ENCODE measurements at regions not wholly inside any gene's neighbourhood (a gene's known extent, or its start where the extent isn't known, plus 50 kb on each side); places are given as distances from the start of the nearest gene placed in this dataset.
"Not testable (repeated sequence)": the region's sequence is repeated elsewhere in the genome, so short reads cannot be mapped to it uniquely, and the experiment has no call there.

GRCh38 chr9:6101725-6102124 lies 86.3 kb upstream of the RANBP6 start:
- H3K36me3 ChIP-seq (ENCODE audit: control insufficient read depth in 2 of 2, insufficient read depth in 1 of 2, low read length in 2 of 2); H3K4me3 ChIP-seq (ENCODE audit: low read depth, low read length); H3K27ac ChIP-seq (ENCODE audit: extremely low read depth, low read depth, low read length); H3K9me3 ChIP-seq (ENCODE audit: control insufficient read depth, insufficient read depth, low read depth, low read length); H3K4me1 ChIP-seq (ENCODE audit: control insufficient read depth, insufficient read depth, low read length); POLR2A ChIA-PET; CTCF ChIA-PET: not testable (repeated sequence)
- TF ChIP-seq ZNF157 (tag by site-specific recombination; IDR thresholded peaks at IDR 0.05): peak; percentile 93

- POLR2A ChIA-PET; H3K4me1 ChIP-seq (ENCODE audit: control insufficient read depth, insufficient read depth, low read length); H3K36me3 ChIP-seq (ENCODE audit: control insufficient read depth in 2 of 2, insufficient read depth in 1 of 2, low read length in 2 of 2); CTCF ChIA-PET; H3K9me3 ChIP-seq (ENCODE audit: control insufficient read depth, insufficient read depth, low read depth, low read length); H3K27ac ChIP-seq (ENCODE audit: extremely low read depth, low read depth, low read length); H3K4me3 ChIP-seq (ENCODE audit: low read depth, low read length): not testable (repeated sequence)
Measured at GRCh38 chr9:6099346-6099745, 83.9 kb upstream of the RANBP6 start.

- ChIA-PET CTCF (interaction anchor here (1.1 kb wide), 1 partner anchor 8 kb away, joined by 3 read pairs; no protein-coding TSS in a partner anchor), POLR2A (no interaction called here)
- Histone ChIP-seq H3K36me3 (ENCODE audit: control insufficient read depth in 2 of 2, insufficient read depth in 1 of 2, low read length in 2 of 2) (no peaks in the 10 kb centered on the region), H3K27ac (ENCODE audit: extremely low read depth, low read depth, low read length) (no peak overlapping the region), H3K4me1 (ENCODE audit: control insufficient read depth, insufficient read depth, low read length) (no peaks in the 10 kb centered on the region), H3K4me3 (ENCODE audit: low read depth, low read length) (no peak overlapping the region), H3K9me3 (ENCODE audit: control insufficient read depth, insufficient read depth, low read depth, low read length) (no peaks in the 10 kb centered on the region)
- TF ChIP-seq ZFHX2 (tag by site-specific recombination; conservative IDR thresholded peaks at IDR 0.05) (no peak), ZNF24 (tag by site-specific recombination; IDR thresholded peaks at IDR 0.05) (no peak), ZSCAN5A (tag by site-specific recombination; IDR thresholded peaks at IDR 0.05) (no peak), ZNF311 (tag by site-specific recombination; IDR thresholded peaks at IDR 0.05; ENCODE audit: borderline replicate concordance) (no peak)
Measured at GRCh38 chr9:6098431-6098830, 83.0 kb upstream of the RANBP6 start.

GRCh38 chr9:6096821-6097220 lies 81.4 kb upstream of the RANBP6 start:
- no peaks in the 10 kb centered on the region for H3K36me3 ChIP-seq (ENCODE audit: control insufficient read depth in 2 of 2, insufficient read depth in 1 of 2, low read length in 2 of 2)
- no peaks in the 10 kb centered on the region for H3K4me1 ChIP-seq (ENCODE audit: control insufficient read depth, insufficient read depth, low read length)
- no peaks in the 10 kb centered on the region for H3K9me3 ChIP-seq (ENCODE audit: control insufficient read depth, insufficient read depth, low read depth, low read length)
- no peak overlapping the region for H3K4me3 ChIP-seq (ENCODE audit: low read depth, low read length)
- TF ChIP-seq ZSCAN23 (tag by site-specific recombination; IDR thresholded peaks at IDR 0.05) (no peak), ZSCAN18 (tag by site-specific recombination; IDR thresholded peaks at IDR 0.05) (no peak), ZFP3 (tag by site-specific recombination; IDR thresholded peaks at IDR 0.05; ENCODE audit: low read depth) (no peak), ZNF416 (tag by site-specific recombination; IDR thresholded peaks at IDR 0.05) (no peak), ZNF426 (tag by site-specific recombination; IDR thresholded peaks at IDR 0.05) (no peak), ZNF521 (tag by site-specific recombination; IDR thresholded peaks at IDR 0.05) (no peak)
- no peak overlapping the region for H3K27ac ChIP-seq (ENCODE audit: extremely low read depth, low read depth, low read length)
- ChIA-PET CTCF (interaction anchor here (1.0 kb wide), 1 partner anchor 10 kb away, joined by 3 read pairs; no protein-coding TSS in a partner anchor), POLR2A (no interaction called here)
